ENCODE measurements at regions not wholly inside any gene's neighbourhood (a gene's known extent, or its start where the extent isn't known, plus 50 kb on each side); places are given as distances from the start of the nearest gene placed in this dataset.

DNA sequence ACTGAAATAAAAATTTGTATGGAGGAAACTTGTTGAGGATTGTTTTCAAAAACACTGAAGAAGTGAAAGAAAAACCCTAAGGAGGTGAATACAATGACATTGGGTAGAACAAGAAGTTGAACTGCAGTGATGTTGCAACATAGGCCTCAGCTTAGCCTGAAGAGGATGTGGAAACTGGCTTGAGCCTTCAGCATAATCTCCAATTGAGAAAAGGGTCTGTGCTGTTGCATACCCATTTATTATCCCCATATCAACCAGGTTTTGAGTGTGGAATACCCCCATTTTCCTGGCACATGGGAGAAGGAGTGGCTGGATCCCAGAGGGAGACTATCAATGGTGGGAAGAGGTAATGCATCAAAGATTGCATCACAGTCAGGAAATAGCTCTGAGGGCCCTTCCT is 695.0 kb upstream of the HS3ST1 start:
- TF ChIP-seq POLR2AphosphoS5 (IDR thresholded peaks at IDR 0.05; ENCODE audit: low read depth, low read length) = no peak
- TF ChIP-seq REST (IDR thresholded peaks at IDR 0.05; ENCODE audit: insufficient read depth in 1 of 2, low read depth in 2 of 2, low read length in 2 of 2) = no peak
